ENCODE measurements at regions not wholly inside any gene's neighbourhood (a gene's known extent, or its start where the extent isn't known, plus 50 kb on each side); places are given as distances from the start of the nearest gene placed in this dataset.

- TF ChIP-seq, protein P1, sequence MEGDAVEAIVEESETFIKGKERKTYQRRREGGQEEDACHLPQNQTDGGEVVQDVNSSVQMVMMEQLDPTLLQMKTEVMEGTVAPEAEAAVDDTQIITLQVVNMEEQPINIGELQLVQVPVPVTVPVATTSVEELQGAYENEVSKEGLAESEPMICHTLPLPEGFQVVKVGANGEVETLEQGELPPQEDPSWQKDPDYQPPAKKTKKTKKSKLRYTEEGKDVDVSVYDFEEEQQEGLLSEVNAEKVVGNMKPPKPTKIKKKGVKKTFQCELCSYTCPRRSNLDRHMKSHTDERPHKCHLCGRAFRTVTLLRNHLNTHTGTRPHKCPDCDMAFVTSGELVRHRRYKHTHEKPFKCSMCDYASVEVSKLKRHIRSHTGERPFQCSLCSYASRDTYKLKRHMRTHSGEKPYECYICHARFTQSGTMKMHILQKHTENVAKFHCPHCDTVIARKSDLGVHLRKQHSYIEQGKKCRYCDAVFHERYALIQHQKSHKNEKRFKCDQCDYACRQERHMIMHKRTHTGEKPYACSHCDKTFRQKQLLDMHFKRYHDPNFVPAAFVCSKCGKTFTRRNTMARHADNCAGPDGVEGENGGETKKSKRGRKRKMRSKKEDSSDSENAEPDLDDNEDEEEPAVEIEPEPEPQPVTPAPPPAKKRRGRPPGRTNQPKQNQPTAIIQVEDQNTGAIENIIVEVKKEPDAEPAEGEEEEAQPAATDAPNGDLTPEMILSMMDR (IDR thresholded peaks at IDR 0.05 in 8 of 11, conservative IDR thresholded peaks at IDR 0.05 in 3 of 11): no peak
- no peak for TF ChIP-seq POLR2A (IDR thresholded peaks at IDR 0.05)
Measured at GRCh38 chrX:39927380-39927779, 170.4 kb downstream of the BCOR start.

Measured in spleen (tissue), 7 donors.